HG03060 (cell line): ENCODE measurements at regions not wholly inside any gene's neighbourhood (a gene's known extent, or its start where the extent isn't known, plus 50 kb on each side); places are given as distances from the start of the nearest gene placed in this dataset.
"Not testable (repeated sequence)": the region's sequence is repeated elsewhere in the genome, so short reads cannot be mapped to it uniquely, and the experiment has no call there.

Experiments used
- ATAC-seq: cut with Tn5 transposase; IDR thresholded peaks from one replicate; pipeline ENCODE4 v1.9.1; 2021; ENCODE audit warnings: low read depth, moderate number of reproducible peaks; ENCODE audit not compliant: unreplicated experiment

DNA sequence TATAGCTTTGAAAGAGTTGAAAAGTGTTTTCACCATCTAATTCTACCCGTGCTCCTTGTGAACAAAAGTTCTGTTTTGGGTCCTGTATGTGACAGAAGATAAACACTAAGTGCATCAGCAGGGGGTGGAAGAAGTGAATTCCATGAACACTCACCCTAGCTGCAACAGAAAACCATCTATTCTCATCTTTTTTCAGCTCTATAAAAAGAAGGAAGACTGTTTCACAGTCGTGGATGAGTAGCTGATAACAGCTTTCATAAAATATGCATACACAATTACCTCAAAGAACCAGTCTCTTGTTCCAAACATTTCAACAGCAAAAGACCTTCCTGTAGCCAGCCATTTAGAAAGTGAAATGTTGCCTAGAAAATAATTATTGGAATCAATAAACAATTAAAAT, 281.7 kb upstream of the RASGRP1 start:
- ATAC-seq, result no peak

DNA sequence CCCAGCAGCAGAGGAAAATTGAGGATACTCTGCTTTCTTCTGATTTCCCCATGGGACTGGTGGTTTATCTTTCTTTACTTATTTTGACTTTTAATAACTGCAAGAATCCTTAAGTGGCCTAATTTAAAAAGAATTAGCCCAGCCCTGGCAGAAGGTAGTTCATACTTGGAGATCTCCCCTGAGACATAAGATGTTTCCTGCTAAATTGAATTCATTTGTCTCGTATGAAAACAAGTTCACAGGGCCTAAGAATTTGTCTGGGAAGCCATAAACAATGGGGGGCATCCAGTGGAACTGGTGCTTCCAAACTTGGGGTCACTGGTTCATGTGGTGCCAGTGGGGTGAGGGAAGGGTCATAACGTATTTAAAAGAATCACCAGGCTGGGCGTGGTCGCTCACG, 283.1 kb upstream of the RASGRP1 start:
- no peak for ATAC-seq

DNA sequence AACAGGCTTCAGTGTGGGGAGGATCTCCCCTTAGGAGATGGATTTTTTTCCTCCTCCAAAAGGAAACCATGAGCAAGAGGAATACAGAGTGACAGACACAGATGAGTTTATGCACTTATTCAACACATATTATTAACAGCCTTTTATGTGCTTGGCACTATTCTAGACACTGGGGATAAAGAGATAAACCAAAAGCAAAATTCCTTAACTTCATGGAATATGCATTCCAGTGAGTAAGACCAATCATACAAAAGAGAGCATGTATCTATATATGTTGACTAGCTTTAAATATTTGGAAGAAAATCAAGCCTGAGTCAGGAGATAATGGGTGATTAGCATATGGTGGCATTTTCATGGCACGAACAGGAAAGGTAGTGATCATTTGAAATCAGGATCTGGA, 284.4 kb upstream of the RASGRP1 start:
- ATAC-seq, result no peak

DNA sequence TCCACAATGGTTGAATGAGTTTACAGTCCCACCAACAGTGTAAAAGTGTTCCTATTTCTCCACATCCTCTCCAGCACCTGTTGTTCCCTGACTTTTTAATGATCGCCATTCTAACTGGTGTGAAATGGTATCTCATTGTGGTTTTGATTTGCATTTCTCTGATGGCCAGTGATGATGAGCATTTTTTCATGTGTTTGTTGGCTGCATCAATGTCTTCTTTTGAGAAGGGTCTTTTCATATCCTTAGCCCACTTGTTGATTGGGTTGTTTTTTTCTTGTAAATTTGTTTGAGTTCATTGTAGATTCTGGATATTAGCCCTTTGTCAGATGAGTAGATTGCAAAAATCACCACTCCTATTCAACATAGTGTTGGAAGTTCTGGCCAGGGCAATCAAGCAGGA, 287.6 kb upstream of the RASGRP1 start:
- ATAC-seq, result not testable (repeated sequence)

DNA sequence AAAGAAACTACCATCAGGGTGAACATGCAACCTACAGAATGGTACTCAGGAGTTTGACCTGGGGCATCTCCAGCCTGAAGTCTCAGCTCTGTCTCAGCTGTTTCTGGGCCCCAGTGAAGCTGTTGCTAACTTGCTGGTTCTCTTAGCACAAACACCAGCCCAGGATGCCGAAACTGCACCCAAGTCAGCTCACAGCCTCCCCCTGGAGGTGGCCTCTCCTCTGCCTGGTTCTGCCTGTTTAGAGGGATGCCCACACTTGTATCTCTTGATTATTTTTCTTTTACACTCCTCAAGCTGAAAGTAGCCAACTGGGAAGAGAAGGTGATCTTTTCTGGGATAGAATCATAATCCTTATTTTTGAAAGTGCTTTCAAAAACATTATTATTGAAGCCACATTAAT, 289.0 kb upstream of the RASGRP1 start:
- no peak for ATAC-seq

DNA sequence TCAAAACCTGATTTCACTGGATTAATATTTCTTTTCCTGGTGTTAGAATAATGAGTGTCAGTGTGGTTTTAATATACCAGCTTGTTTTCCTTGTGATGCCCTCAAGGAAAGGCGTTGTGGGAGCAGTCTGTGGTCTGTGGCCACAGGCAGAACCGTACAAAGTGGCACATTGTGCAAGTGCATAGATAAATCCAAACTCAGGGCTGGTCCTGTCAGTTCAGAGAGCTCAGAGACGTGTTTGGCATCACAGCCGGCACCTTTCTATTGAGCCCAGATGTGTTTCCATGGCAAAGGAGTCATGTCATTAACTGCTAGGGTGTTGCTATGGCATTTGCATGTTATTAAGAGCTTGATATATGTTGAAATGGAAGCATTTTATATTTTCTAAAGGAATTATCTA, 289.9 kb upstream of the RASGRP1 start:
- no peak for ATAC-seq

DNA sequence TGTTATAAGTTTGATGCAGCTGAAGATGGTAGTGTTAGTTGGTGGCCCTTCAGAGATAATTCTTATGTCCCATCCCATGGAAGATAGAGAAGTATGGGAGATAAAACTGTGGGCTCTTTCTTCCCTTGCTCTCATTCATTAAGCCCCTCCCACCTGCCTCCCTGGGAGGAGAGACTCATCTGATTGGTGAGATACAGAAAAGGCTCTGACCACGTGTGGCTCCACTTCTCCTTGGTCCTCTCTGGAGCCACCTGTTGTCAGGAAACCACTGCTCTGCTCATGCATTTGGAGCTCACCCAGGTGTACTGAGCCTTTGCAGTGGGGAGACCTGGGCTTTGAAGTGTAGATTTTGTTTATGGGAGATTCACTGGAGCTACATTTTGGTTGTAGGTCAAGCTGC, 293.2 kb upstream of the RASGRP1 start:
- ATAC-seq, result no peak

DNA sequence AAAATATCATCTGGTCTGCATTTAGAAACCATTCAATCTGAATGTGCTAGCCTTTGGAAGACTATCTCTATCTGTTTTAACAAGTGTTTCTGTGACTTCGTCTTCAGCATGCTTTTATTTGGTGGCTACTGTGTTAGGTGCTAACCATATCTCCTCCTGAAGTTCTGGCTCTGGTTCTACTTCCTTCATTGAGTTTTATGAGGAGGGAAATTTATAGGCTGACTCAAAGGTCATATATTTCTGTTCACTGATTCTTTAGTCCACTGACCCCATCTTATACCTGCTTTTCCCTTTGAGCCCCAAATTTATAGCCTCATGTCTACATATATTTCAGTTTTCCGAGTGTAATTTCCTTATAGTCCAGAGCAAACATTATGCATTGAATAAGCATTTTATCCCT, 295.0 kb upstream of the RASGRP1 start:
- no peak for ATAC-seq

DNA sequence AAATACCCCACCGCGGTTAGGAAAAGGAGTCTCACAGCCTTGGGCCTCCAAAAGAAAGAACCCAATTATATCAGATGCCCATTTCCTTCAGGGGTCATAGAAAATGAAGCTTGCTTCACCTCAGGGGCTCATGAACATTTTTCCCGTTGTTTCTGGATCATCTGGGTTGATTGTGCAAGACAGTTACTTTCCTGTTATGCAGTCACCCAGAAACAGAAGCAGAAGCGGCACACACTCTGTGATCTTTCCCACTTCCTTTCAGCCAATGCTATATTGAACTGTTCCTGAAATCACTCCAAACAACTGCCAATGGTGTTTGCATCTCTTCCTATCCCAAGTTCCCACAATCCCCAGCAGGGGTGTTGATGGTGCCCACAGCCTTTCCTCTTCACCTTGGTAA, 295.6 kb upstream of the RASGRP1 start:
- ATAC-seq, result no peak

DNA sequence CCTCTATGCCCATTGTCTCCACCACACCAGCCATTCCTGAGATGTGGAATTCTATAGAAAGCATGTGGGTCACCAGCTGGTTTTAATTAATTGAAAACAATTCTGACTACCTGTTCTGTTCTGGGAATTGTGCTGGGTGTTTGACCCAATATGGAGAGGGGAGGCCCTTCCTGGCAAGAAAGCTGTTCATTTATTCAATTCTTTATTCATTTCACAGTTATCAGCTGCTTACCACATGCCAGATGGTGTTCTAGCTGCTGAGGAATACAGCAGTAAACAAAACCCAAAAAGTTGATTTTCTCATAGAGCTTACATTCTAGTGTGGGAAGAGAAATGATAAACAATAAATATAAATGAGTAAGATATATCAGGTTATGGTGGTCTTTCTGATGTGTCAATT, 296.1 kb upstream of the RASGRP1 start:
- no peak for ATAC-seq

DNA sequence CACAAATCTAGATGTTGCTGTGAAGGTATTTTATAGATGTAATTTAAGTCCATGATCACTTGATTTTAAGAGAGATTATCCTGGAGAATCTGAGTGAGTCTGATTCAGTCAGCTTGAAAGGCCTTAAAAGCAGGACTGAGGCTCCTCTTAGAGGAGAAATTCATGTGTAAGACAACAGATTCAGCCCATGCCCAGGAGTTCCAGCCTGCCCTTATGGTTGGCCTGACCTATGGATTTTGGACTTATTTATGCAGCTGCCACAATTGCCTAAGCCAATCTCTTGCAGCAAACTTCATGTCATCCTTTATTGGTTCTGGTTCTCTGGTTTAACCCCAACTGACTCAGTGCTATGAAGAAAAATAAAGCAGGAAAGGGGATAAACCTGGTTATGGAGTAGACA, 296.5 kb upstream of the RASGRP1 start:
- no peak for ATAC-seq

DNA sequence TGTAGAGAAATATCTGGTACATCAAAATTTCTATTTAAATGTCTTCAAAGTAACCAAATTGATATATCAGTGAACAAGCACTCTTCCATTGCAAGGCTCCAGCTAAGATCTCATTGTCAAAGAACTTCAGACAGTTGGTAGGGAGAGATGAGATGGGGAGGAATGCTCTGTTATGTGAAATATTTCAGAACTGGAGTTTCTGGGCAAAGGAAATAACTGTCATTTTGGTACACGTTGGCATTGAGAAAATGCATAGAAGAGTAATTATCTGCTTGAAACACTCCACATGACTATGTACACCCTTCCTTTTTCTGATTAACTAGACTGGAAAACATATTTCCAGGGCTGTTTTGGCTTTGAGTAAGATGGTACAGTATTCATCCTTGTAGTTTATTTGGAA, 297.5 kb upstream of the RASGRP1 start:
- no peak for ATAC-seq

DNA sequence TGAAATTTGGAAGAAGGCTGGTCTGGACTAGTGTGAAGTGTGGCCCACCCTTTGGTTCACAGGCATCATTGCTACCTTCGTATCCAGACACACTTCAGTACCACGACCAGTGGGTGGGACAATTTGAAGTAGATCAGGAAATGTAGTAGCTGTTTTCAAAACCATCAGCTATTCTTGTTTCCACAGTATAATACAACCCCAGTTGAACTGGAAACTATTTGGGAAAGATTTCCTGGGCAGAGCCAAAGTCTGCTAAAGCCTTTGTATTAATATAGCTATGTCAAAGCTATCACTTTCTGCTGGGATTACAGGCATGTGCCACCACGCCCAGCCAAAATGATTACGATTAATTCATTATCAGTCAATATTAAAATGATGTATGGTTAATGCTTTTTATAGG, 298.8 kb upstream of the RASGRP1 start:
- no peak for ATAC-seq

DNA sequence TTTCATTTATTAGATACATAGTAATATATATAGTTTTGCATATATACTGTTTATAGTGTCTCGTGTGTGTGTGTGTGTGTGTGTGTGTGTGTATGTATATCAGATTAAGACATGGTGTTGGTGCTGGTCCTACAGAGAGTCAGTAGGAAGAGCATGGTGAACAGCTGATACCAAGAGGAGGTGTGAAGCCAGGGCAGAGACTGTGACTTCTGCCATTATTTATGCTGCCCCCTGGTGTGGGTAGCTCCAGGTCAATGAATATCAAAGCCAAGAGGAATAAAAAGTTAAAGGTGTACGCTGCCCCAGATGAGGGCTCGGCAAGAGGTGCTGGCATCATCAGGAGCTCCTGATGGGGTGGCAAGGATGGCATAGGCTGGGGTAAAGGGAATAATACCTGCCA, 299.5 kb upstream of the RASGRP1 start:
- ATAC-seq, result no peak

DNA sequence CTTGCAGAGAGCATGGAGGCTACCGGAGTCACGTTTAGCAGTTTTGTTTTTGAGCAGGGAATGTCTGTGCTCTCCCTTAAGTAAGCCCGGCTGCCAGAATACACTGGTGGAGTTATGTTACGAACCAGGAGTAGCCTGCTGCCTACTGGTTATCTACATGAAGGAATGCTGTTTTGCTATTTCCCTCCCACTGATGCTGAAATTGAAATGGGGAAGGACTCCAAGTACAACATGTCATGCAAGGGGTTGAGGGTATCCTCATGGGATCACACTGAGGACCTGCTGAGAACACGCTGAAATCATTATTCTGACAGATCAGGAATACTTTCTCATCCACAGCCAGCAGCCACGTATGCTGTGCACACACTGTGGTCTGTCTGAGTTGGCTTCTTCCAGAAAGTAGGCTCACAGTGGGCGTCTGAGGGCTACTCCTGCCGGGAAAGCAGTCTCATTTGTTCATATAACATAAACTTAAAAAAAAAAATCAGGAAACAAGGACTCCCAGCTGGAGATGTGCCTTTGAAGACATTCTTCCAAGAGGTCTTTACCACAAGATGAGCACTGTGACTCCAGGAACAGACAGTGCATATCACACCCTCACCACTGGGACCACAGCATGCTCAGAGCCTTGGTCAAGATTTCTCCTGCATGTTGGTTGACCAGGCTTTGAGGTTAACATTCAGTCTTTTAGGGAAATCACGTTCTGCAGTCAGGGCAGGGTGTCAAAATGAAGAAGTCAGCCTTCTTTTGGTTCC, 300.4 kb upstream of the RASGRP1 start:
- ATAC-seq, result no peak

DNA sequence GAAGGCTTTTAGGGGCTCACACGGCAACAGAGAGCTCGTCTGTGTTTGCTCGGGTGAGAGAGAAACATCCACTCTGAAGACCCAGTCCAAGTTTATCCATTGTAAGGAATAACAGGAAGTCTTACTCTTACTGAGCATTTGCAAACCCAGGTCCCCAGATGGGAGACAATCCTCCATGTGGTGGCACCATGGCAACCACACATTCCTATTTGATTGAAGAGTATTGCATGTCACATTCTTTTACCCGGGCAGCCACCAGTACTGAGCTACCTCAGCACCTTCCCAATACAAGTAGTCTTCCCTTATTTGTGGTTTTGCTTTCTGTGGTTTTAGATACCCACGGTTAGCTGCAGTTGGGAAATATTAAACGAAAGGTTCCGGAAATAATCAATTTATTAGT, 302.9 kb upstream of the RASGRP1 start:
- no peak for ATAC-seq

DNA sequence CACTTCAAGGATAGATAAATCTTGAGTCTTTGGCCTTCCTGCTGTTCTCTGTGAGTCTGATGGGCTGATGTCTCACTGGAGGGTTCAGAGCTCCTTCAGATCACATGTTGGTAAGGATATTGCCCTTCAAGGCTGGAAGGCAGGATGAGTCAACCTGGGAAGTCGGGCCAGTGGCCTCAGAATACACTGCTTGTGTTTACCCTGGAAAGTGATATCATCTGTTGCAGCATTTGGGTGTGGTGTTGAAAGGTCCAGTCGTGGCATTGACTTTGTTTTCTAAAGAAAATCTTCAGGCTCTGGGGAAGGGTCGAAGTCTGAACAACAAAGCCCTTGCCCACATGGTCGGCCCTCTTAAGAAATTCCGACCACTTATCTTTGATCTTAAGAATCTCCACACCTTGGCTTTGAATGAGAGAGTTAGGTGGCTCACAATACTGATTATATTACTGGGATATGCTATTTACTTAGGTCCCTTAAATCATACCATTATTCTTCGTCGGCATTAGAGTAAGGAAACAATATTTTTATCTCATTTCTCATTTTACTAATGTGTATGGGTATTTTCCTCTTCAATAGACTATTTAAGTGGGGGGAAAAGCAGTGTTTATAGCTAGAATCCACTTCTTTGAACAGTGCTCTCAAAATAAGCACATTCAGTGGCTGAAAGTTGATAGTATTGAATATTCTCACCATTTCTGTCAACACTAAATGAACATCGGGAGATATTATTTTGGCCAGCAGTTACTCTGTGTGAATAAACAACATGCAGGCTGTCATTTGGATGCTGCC, 303.9 kb upstream of the RASGRP1 start:
- no peak for ATAC-seq

DNA sequence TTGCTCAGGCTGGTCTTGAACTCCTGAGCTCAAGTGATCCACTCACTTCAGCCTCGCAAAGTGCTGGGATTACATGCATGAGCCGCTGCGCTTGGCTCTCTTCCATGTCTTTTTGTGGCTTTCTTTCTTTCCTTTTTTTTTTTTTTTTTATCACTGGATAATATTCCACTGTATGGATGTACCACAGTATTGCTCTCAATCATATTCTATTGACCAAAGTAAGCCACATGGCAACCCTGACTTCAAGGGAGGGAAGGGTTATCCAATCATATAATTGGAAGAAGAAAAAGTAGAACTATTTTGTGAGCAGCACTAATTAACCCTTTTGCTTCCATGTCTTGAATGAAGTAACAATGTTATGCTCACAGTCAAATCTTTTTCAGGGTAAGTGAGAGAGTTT, 307.0 kb upstream of the RASGRP1 start:
- ATAC-seq, result no peak

DNA sequence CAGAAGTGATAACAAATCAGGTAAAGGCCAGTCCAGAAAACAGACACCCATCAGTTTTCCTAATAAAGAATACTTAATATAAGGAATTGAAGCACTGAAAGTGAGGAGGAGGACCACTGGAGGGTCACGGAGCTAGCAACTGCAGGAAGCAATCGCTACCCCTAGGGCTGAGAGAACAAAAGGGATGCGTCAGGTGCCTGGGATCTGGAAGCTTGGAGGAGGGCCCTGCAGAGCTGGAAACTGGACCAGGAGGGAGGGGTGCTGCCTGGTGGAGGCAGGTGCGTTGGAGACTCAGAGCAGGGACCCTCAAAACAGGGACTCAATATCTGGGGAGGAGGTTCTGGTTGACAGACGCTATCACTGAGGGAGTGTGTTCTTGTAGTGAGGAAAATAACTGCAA, 308.1 kb upstream of the RASGRP1 start:
- ATAC-seq, result no peak

DNA sequence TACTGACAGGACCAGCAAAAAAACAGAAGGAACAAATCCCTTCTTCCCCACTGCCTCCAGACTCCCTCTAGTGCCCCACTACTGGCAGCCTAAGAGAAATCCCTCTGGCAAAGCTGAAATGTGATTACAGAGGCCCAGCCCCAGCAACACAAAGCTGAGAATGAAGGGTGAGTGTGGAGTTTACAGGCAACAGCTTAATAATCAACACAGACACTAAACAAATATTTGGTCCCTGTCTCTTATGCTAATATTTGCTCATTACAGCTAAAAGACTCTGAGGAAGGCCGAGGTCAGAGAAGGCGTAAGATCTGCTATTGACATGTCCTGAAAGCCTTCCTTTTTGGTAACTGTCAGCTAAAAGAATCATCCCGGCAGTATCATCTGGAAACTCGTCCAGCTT, 308.5 kb upstream of the RASGRP1 start:
- ATAC-seq, result no peak

DNA sequence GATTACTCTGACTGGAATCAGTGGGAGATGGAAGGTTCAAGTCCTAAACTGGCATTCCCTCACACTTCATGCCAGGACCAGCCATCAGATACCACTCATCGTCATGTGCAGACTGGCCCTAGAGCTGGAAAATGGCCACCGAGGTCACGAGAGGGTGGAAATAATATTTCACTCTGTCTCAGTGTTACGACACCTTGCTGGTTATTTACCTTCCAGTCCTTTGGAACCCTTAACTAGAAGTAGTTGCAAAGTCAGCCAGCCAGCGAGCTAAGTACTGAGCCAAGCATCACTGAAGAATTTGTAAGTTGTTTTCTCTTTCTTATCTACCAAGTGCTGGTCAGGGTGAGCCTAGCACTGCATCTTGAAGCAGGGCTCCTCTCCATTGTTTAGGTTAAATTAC, 309.9 kb upstream of the RASGRP1 start:
- ATAC-seq, result no peak

DNA sequence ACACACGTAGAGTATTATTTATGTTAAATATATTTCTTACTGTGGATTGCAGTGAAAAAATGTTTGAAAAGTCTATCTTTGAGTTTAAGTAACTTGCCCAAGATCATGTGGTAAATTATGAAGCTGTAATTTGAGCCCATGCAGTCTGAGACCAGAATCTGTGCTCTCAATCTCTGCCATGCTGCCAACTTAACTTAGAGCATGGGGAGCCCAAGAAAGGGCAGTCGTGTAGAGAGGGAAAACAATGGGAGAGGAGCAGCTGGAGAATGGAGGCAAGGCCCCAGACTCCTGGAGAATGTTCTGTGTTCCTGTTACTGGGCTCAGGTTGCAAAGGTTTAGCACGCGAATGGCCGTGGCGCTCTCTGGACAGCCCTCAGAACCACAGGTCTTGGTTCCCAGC, 311.6 kb upstream of the RASGRP1 start:
- no peak for ATAC-seq
